Sigmoid colon (tissue), 4 donors: ENCODE measurements at regions not wholly inside any gene's neighbourhood (a gene's known extent, or its start where the extent isn't known, plus 50 kb on each side); places are given as distances from the start of the nearest gene placed in this dataset.

Source experiments
- EP300 ChIP-seq, 4 donors: sonication (generic); formaldehyde crosslinking; IDR thresholded peaks; one replicate each; pipeline ENCODE4 v1.6.1; 2017; ENCODE audit warnings: antibody characterized with exemption in 4 of 4
- POLR2A ChIP-seq, 2 donors: fragments of 450-650 bp; IDR thresholded peaks; one replicate each; pipeline ENCODE4 v1.6.1; 2016; ENCODE audit warnings: antibody characterized with exemption in 2 of 2, mild to moderate bottlenecking in 2 of 2, moderate library complexity in 2 of 2
- POLR2AphosphoS5 ChIP-seq, 4 donors: sonication (generic); formaldehyde crosslinking; IDR thresholded peaks; one replicate each; pipeline ENCODE4 v1.6.1; 2017; ENCODE audit warnings: antibody characterized with exemption in 4 of 4
- TF ChIP-seq, protein P1 (sequence below), 4 experiments: fragments of 450-650 bp in 3 of 4; fragments of 200-600 bp in 1 of 4; IDR thresholded peaks; one replicate each; pipeline ENCODE4 v1.5.1; 2016 to 2019; ENCODE audit warnings: antibody characterized with exemption in 4 of 4, mild to moderate bottlenecking in 3 of 4, moderate library complexity in 2 of 4

DNA sequence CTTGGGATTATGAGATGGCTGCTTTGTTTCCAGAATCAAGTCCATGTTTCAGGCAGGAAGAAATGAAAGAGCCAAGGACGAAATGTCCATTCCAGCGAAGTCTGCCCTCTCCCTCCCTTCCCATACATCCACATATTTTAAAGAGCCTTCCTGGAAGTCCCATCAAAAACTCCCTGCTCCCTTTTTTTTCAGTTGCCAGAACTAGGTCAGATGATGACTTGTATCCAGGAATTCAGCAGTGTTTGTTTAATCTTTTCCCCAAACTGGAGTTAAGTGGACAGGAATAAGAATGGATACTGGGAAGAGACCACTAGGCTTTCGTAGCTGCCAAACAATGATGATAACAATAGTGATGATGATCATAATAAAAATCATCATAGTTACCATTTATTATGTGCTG is 198.7 kb downstream of the MEIS1 start:
- TF ChIP-seq, protein P1, sequence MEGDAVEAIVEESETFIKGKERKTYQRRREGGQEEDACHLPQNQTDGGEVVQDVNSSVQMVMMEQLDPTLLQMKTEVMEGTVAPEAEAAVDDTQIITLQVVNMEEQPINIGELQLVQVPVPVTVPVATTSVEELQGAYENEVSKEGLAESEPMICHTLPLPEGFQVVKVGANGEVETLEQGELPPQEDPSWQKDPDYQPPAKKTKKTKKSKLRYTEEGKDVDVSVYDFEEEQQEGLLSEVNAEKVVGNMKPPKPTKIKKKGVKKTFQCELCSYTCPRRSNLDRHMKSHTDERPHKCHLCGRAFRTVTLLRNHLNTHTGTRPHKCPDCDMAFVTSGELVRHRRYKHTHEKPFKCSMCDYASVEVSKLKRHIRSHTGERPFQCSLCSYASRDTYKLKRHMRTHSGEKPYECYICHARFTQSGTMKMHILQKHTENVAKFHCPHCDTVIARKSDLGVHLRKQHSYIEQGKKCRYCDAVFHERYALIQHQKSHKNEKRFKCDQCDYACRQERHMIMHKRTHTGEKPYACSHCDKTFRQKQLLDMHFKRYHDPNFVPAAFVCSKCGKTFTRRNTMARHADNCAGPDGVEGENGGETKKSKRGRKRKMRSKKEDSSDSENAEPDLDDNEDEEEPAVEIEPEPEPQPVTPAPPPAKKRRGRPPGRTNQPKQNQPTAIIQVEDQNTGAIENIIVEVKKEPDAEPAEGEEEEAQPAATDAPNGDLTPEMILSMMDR (IDR thresholded peaks at IDR 0.05): no peak
- no peak for TF ChIP-seq EP300 (IDR thresholded peaks at IDR 0.05)
- TF ChIP-seq POLR2A (IDR thresholded peaks at IDR 0.05): no peak
- TF ChIP-seq POLR2AphosphoS5 (IDR thresholded peaks at IDR 0.05): no peak
